RWPE1 (cell line): ENCODE measurements at regions not wholly inside any gene's neighbourhood (a gene's known extent, or its start where the extent isn't known, plus 50 kb on each side); places are given as distances from the start of the nearest gene placed in this dataset.

Experiments used
- CTCF ChIA-PET: fragments of 350-600 bp; sonication (Branson Sonifier 250); formaldehyde crosslinking; extraction: SDS; loops from one replicate; lab custom pipeline; 2021; lab: Yijun Ruan, JAX
- POLR2A ChIA-PET: fragments of 400-600 bp; formaldehyde crosslinking; extraction: SDS; loops from one replicate; lab custom pipeline; 2020; ENCODE audit warnings: antibody characterized with exemption; ENCODE audit not compliant: low non-redundant PET; lab: Yijun Ruan, JAX
- DNase-seq: peaks from one replicate; pipeline ENCODE4 v3.0.0; 2012; ENCODE audit warnings: low spot score
- H3K27ac ChIP-seq: fragments of 450-650 bp; 2 replicates; pipeline ENCODE4 v1.5.1; 2017
- TF ChIP-seq, protein P1 (sequence below): fragments of 450-650 bp; conservative IDR thresholded peaks from 2 replicates; pipeline ENCODE4 v1.5.1; 2017; ENCODE audit warnings: low read depth, mild to moderate bottlenecking

DNA sequence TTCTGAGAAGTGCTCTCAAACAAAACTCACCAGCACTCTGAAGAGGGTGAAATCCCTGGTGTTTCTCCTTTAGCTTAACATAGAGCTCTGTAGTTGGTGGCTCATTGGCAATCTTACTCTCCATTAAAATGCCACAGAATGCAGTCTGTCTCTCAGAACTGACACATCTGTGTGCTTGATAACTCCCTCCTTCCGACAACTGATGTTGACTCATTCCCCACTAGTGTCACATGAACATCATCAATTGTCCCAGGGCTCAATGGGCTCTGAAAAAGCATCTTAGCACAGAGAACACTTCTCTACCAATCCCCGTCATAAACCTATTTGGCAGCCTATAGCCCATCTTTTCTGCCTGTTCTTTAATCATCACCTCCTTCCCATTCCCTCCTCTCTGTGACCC, 133.2 kb upstream of the ZC3H11B start:
- H3K27ac ChIP-seq = no peak overlapping the region
- POLR2A ChIA-PET = no interaction called here
- CTCF ChIA-PET = interaction anchor here (0.6 kb wide), 1 partner anchor 46 kb away, joined by 5 read pairs; no protein-coding TSS in a partner anchor
- TF ChIP-seq, protein P1, sequence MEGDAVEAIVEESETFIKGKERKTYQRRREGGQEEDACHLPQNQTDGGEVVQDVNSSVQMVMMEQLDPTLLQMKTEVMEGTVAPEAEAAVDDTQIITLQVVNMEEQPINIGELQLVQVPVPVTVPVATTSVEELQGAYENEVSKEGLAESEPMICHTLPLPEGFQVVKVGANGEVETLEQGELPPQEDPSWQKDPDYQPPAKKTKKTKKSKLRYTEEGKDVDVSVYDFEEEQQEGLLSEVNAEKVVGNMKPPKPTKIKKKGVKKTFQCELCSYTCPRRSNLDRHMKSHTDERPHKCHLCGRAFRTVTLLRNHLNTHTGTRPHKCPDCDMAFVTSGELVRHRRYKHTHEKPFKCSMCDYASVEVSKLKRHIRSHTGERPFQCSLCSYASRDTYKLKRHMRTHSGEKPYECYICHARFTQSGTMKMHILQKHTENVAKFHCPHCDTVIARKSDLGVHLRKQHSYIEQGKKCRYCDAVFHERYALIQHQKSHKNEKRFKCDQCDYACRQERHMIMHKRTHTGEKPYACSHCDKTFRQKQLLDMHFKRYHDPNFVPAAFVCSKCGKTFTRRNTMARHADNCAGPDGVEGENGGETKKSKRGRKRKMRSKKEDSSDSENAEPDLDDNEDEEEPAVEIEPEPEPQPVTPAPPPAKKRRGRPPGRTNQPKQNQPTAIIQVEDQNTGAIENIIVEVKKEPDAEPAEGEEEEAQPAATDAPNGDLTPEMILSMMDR = no peak
- no peak for DNase-seq

DNA sequence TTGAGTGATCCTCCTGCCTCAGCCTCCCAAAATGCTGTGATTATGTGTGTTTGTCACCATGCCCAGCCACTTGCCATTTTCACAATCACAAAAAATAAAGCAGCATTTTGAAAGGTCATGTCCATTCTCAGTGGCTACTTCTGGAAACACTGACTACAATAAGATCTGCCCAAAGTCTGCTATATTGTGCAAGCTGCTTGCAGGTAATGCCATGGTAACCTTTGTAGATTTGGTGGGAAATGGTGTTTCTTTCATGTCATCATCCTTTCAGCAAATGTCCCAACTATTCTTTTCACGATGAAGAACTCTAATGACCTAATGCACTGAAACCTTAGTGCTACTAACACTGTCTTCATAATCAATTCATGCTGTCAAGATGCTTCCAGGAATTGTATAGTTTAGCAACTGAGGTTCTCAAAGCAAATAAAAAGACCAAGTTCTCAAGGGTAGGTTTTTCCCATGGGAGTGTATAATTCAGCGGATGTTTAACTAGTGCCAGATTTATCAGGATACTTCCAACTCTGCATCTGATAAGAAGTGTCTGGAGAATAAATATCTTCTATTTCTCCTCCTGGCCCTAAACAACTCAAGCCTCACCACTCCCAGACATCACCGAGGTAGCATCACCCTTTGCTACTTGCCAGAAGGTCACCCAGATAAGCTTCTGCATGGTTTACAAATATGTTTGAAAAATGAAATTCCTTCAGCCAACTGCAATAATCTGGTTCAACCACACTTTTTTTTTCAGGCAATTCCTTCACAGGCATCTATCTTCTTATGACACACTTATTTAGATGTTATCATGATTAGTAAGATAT, 132.0 kb upstream of the ZC3H11B start:
- no peak for DNase-seq
- POLR2A ChIA-PET = no interaction called here
- CTCF ChIA-PET = no interaction called here
- TF ChIP-seq, protein P1 = no peak
- no peak overlapping the region for H3K27ac ChIP-seq

- ChIA-PET CTCF (interaction anchor here (0.6 kb wide), 1 partner anchor 15 kb away, joined by 7 read pairs; no protein-coding TSS in a partner anchor), POLR2A (no interaction called here)
- no peak overlapping the region for H3K27ac ChIP-seq
- no peak for DNase-seq
- TF ChIP-seq, protein P1 = no peak
Measured at GRCh38 chr1:219741011-219741970, 128.4 kb upstream of the ZC3H11B start.

- TF ChIP-seq, protein P1 = no peak
- ChIA-PET CTCF (interaction anchor here (1.4 kb wide), 1 partner anchor 9 kb away, joined by 3 read pairs; no protein-coding TSS in a partner anchor), POLR2A (no interaction called here)
- DNase-seq = no peak
- H3K27ac ChIP-seq = no peak overlapping the region
Measured at GRCh38 chr1:219733511-219734174, 120.7 kb upstream of the ZC3H11B start.

DNA sequence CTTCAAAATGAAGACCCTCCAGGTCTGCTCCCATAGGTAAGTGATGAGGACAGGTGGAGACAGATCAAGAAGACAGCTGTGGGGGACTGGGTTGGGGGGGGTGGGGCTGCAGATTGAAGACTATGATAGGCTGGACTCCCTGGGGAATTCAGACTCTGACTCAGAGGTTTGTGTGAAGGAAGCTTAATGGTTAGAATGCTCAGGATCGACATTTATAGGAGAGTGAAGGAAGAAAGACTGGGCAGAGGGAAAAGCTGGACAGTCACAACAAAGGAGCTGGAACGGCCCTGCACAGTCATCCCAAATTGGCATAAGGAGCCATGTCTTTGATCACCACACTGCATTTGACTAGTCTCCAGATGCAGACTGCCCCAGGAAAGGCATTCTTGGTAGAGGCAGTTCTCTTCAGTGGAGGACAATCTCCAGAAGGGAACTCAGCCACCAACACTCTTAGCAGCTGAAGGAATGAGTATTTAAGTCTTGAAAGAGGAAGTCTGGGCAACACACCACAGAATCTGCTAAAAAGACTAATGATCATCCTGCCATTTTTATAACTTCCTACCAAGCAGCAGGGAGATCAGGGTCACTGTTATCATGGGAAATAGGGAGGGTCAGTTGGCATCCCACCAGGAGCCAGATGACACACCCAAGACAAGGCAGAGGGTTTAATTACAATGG, 120.0 kb upstream of the ZC3H11B start:
- CTCF ChIA-PET = interaction anchor here (1.4 kb wide), 1 partner anchor 10 kb away, joined by 3 read pairs; no protein-coding TSS in a partner anchor
- POLR2A ChIA-PET = no interaction called here
- TF ChIP-seq, protein P1 = no peak
- no peak for DNase-seq
- no peak overlapping the region for H3K27ac ChIP-seq
